HG02610 (cell line): ENCODE measurements at regions not wholly inside any gene's neighbourhood (a gene's known extent, or its start where the extent isn't known, plus 50 kb on each side); places are given as distances from the start of the nearest gene placed in this dataset.
A peak's percentile ranks its signal among the peaks of the same experiment; 100 is the strongest.
"Not testable (repeated sequence)": the region's sequence is repeated elsewhere in the genome, so short reads cannot be mapped to it uniquely, and the experiment has no call there.

Experiments
- ATAC-seq: cut with Tn5 transposase; IDR thresholded peaks from one replicate; pipeline ENCODE4 v1.9.1; 2021; ENCODE audit warnings: mild to moderate bottlenecking, moderate library complexity; ENCODE audit not compliant: unreplicated experiment

- ATAC-seq: not testable (repeated sequence)
Observed at GRCh38 chr13:86253497-86253896, 454.3 kb upstream of the SLITRK6 start.

GRCh38 chr13:86255820-86256219 is 456.6 kb upstream of the SLITRK6 start:
- ATAC-seq: not testable (repeated sequence)

DNA sequence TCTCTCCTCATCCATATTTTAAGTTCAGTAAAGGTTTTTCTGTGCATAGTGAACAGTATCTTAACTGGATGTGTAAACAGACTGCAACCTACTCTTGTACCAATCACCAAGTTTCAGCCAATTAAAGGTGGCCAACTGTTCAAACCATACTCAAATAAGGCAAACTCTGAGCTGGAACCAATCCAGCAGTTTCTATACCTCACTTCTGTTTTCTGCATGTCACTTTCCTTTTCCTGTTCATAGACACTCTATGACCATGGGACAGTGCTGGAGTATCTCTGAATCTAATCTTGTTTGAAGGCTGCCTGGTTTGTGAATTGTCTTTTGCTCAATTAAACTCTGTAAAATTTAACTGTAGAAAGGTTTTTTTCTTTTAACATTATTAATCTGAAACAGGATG is 470.3 kb upstream of the SLITRK6 start:
- ATAC-seq: no peak

DNA sequence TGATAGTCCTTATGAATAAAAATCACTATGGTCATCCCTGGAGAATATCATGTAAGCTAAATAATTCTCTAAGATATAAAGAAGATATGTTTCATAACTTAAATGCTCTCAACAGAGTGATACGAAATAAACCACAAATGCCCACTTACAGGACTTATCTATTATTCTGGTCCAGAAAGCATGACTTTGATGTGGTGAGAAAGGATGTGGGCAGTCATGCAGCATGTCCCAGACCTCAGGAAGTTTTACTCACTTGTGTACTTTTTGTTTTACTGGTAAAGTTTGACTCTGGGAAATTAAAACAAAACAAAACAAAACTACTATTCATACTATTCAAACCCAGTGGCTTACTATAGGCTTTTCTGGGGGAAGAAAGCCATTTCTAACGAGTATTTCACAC is 483.2 kb upstream of the SLITRK6 start:
- ATAC-seq: peak; percentile 100

DNA sequence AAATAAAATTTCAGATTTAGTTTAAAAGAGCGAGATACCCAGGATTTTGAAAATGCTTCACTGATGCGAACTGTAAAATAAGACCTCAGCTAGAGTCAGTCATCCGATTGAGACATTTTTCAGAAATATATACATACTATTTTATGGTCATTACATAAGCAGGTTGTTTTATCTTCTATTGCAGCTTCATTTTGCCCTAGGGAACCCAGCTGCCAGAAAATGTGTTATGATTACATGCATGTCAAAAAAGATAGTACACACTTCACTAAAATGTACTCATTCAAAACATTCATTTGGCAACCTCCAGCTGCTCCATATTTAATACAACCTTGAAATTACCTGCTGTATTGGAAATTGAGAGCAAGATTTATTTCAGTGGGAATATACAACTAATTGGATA is 483.8 kb upstream of the SLITRK6 start:
- no peak for ATAC-seq

DNA sequence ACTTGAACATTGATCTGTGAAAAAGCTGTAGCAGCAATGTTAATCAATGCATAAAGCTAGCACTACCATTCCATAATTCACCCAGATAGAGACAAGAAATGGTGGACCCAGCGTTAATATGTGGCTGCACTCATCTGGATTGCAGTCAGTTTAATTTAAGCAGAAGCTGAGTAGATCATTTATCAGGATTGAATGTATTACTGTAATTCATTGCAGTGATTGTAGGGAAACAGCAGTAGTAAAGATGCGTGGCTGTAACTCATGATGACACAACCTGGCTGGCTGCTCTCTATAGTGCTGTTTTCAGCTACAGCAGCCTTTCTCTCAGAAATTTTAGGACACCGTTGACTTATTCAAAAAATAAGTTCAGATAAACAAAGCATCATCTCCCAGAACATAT is 499.5 kb upstream of the SLITRK6 start:
- no peak for ATAC-seq

DNA sequence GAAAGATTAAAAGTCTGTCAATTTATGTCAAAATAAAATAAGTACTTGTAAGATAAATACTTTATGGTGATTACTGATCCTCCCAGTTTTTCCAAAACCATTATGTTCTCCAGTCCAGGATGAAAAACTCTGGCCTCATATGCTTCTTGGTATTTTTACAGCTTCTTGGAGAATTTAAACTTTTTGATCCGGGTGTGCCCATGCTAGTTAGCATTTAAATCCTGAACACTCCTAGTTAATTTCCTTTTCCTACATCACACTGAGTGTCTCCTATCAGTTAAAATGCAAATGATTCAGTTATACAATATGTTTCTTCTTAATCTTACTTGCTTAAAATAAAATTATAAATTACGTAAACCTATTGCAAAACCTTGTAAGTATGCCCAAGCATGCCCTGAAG is 499.9 kb upstream of the SLITRK6 start:
- no peak for ATAC-seq

GRCh38 chr13:86309881-86310280 is 510.7 kb upstream of the SLITRK6 start:
- ATAC-seq: no peak

- no peak for ATAC-seq
Observed at GRCh38 chr13:86313421-86313820, 514.2 kb upstream of the SLITRK6 start.

DNA sequence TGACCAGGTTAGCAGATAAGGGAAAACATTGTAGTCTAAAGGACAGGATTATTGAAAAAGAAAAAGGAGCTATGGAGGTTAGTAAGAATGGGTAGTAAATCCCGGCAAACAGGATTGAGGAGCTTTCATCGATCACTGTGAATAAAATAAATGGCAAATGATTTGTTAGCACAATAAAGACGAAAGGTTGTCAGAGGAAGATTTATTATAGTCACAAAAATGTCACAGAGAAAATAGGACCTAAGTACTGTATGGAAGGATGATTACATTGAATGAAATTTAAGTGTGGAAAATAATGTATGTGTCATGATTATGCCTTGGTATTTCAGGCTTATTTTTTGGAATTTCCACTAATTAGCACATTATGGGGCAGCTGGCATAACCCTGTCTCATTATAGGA is 519.2 kb upstream of the SLITRK6 start:
- ATAC-seq: no peak

GRCh38 chr13:86324191-86324590 is 525.0 kb upstream of the SLITRK6 start:
- no peak for ATAC-seq

DNA sequence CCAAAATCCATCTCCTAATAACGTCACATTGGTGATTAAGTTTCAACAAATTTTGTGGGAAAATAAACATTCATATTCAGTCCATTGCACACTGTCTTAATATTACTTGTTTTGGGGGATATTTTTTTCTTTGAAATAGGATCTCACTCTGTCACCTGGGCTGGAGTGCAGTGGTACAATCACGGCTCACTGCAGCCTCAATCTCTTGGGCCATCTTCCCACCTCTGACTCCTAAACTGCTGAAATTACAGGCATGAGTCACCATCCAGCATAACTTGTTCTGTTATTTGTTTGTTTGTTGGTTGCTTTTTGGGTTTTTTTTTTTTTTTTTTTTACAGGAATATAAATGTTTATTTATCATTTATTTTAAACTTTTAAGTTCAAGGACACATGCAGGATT is 556.1 kb upstream of the SLITRK6 start:
- ATAC-seq: no peak

DNA sequence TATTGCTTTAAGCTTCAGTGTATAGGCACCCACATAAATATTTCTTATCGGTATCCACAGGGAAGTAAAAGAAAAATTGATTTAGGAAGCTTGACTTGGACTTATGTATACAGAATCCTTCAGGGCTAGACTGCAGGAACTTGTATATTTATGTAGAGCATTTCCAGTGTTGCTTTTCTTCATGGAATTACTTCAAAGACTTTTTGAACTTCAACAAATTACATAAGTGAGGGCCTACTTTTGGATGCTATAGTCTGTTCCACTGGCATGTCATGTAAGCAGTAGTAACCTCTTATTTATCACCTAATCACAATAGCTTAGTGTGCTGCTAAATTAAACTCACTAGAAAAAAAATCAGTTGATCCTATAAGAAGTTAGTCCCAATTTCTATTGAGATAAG is 557.9 kb upstream of the SLITRK6 start:
- no peak for ATAC-seq

- not testable (repeated sequence) for ATAC-seq
Observed at GRCh38 chr13:86363749-86364148, 564.5 kb upstream of the SLITRK6 start.

DNA sequence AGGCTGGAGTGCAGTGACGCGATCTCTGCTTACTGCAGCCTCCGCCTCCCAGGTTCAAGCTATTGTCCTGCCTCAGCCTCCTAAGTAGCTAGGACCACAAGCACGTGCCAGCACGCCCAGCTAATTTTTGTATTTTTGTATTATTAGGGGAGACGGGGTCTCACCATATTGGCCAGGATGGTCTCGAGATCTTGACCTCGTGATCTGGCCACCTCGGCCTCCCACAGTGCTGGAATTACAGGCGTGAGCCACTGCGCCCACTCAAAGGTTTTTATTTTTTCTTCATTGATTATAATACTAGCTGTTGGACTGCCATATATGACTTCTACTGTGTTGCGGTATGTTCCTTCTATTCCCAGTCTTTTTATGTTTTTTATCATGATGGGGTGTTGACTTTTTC is 569.7 kb upstream of the SLITRK6 start:
- ATAC-seq: no peak

GRCh38 chr13:86377451-86377850 is 578.2 kb upstream of the SLITRK6 start:
- ATAC-seq: no peak

DNA sequence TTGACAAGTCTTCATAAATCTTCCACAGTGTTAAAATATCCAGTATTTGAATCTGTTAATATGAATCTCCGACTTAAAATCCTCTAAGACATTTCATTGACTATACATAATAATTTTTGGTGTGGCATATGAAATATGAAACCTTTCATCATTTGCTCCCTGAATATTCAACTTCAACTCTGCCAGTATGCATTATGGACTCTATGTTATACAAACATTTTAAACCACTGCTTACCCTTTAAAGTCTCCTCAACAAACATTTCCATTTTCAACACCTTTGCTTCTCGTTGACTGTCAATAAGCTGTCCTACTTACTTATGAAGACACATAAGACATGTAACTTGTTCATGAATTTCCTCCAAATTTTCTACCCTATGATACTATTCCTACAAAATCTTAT is 579.4 kb upstream of the SLITRK6 start:
- ATAC-seq: no peak

DNA sequence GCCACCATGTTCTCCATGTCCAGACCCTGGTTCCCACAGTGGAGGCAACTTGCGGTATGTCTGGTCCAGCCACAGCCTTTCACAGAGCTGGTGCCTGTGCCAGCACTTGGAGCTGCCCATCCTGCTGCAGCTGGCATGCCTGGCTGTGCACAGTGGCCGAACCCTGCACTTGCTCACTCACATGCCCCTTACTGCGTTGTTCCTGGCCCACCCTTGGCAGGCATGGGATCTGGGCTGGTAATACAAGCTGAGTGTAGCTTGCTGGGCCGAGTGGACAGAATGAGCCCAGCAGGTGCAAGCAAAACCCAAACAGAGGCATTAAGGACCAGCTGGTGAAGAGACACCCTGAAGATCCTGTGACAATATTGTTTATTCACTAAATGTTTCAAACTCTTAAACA is 583.9 kb upstream of the SLITRK6 start:
- ATAC-seq: no peak

GRCh38 chr13:86383561-86383960 is 584.3 kb upstream of the SLITRK6 start:
- no peak for ATAC-seq

- ATAC-seq: no peak
Observed at GRCh38 chr13:86397635-86398034, 598.4 kb upstream of the SLITRK6 start.

GRCh38 chr13:86399572-86399971 is 600.4 kb upstream of the SLITRK6 start:
- ATAC-seq: no peak

GRCh38 chr13:86402500-86402899 is 603.3 kb upstream of the SLITRK6 start:
- ATAC-seq: no peak

DNA sequence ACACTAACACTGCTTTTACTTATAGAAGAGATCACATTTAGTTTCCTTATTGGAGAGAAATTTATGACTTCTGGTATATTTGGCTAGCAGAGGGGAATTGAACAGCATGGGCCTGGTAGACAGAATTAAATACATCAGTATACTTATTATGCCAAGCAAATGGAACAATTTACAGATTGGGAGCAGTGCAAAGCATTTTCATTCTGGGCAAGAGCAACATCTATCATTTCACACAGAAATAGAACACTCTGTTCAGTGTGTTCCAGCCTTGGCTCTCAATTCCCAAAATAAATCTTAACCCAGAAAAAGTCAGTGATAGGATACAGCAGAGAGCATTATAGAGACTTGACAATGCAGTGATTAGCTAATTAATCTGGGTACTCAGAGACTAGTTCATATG is 604.0 kb upstream of the SLITRK6 start:
- ATAC-seq: no peak
